Cardiac muscle cell (in vitro differentiated cells and primary cell): ENCODE measurements at regions not wholly inside any gene's neighbourhood (a gene's known extent, or its start where the extent isn't known, plus 50 kb on each side); places are given as distances from the start of the nearest gene placed in this dataset.

ENCODE experiments used
- DNase-seq, 2 donors: peaks; one replicate each; pipeline versions ENCODE4 v3.0.0 to v3.0.0-alpha.2; 2010 to 2017; ENCODE audit warnings: low read depth in 1 of 2, low spot score in 1 of 2
- H3K27ac ChIP-seq: fragments of 200-600 bp; sonication (generic); 2 replicates; pipeline ENCODE4 v1.5.1; 2016
- H3K27me3 ChIP-seq: fragments of 200-600 bp; sonication (generic); 2 replicates; pipeline ENCODE4 v1.6.0; 2016; ENCODE audit warnings: control low read depth
- H3K36me3 ChIP-seq: fragments of 200-600 bp; sonication (generic); 2 replicates; pipeline ENCODE4 v1.5.1; 2016; ENCODE audit warnings: control low read depth
- H3K4me1 ChIP-seq: fragments of 200-600 bp; sonication (generic); 2 replicates; pipeline ENCODE4 v1.8.1; 2017; ENCODE audit warnings: low read depth, mild to moderate bottlenecking, mixed run types
- H3K4me3 ChIP-seq: fragments of 200-600 bp; sonication (generic); 2 replicates; pipeline ENCODE4 v1.5.1; 2016; ENCODE audit warnings: mild to moderate bottlenecking
- H3K9me3 ChIP-seq: fragments of 200-600 bp; sonication (generic); 2 replicates; pipeline ENCODE4 v1.5.1; 2017; ENCODE audit warnings: low read depth, mild to moderate bottlenecking, control low read depth
- CTCF ChIP-seq: IDR thresholded peaks from 2 replicates; pipeline ENCODE4 v1.5.1; 2012; ENCODE audit warnings: low read depth, mild to moderate bottlenecking, low read length

DNA sequence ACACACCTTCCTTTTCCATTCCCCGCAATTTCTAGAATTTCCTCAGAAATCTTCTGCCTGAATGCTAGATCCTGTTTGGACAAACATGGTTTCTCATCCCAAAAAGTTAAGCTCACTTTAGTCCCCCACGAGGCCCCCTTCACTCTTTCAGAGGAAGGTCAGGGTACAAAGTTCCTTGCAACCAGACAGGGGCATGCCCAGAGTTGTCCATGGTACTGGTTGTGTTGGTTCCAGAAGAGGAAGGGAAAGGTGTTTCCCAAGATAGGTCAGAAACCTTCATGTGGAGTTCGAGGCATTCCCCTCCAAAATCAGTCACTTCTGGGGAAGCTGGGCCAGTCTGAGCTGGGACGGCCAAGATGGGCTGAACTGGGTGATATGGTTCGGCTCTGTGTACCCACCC, 167.6 kb upstream of the MAFB start:
- no peaks in the 10 kb centered on the region for H3K4me1 ChIP-seq
- no peak for TF ChIP-seq CTCF
- H3K4me3 ChIP-seq = no peak overlapping the region
- no peak overlapping the region for H3K27ac ChIP-seq
- H3K9me3 ChIP-seq = no peaks in the 10 kb centered on the region
- H3K36me3 ChIP-seq = no peaks in the 10 kb centered on the region
- H3K27me3 ChIP-seq = no peaks in the 10 kb centered on the region
- no peak for DNase-seq

- H3K27ac ChIP-seq = no peak overlapping the region
- no peak for TF ChIP-seq CTCF
- H3K4me3 ChIP-seq = no peak overlapping the region
- H3K36me3 ChIP-seq = no peaks in the 10 kb centered on the region
- no peaks in the 10 kb centered on the region for H3K9me3 ChIP-seq
- no peaks in the 10 kb centered on the region for H3K4me1 ChIP-seq
- no peaks in the 10 kb centered on the region for H3K27me3 ChIP-seq
- peak in 1 of 2 donors; percentile 81 for DNase-seq
These were observed 168.1 kb upstream of the TOP1 start for GRCh38 chr20:40860487-40860902.

GRCh38 chr20:40861427-40862008, 167.1 kb upstream of the TOP1 start:
- no peak for TF ChIP-seq CTCF
- no peak overlapping the region for H3K27ac ChIP-seq
- no peak overlapping the region for H3K4me3 ChIP-seq
- no peak for DNase-seq
- no peaks in the 10 kb centered on the region for H3K9me3 ChIP-seq
- H3K4me1 ChIP-seq = no peaks in the 10 kb centered on the region
- H3K27me3 ChIP-seq = no peaks in the 10 kb centered on the region
- no peaks in the 10 kb centered on the region for H3K36me3 ChIP-seq

DNA sequence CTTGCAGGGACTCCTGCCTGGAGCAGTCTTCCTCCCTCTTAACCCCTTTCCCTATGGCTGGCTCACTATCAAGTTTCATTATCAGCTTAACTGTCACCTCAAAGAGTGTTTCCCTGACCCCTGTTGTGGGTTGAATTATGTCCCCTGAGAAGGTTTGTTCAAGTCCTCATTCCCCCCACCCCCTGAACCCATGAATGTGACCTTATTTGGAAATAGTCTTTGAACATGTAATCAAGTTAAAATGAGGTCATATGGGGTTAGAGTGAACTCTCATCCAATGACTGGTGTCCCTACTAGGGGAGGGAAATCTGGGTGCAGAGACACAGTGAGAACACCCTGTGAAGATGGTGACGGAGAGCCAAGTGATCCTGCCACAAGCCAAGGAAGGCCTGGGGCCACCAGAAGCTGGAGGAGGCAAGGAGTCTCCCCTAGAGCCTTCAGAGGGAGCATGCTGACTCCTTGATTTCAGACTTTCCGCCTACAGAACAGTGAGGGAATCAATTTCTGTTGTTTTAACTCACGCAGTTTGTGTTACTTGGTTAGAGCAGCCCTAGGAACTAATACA, 165.2 kb upstream of the TOP1 start:
- H3K36me3 ChIP-seq = no peaks in the 10 kb centered on the region
- H3K27me3 ChIP-seq = no peaks in the 10 kb centered on the region
- no peak overlapping the region for H3K4me3 ChIP-seq
- H3K27ac ChIP-seq = no peak overlapping the region
- TF ChIP-seq CTCF = no peak
- H3K4me1 ChIP-seq = no peaks in the 10 kb centered on the region
- no peaks in the 10 kb centered on the region for H3K9me3 ChIP-seq
- DNase-seq = no peak

DNA sequence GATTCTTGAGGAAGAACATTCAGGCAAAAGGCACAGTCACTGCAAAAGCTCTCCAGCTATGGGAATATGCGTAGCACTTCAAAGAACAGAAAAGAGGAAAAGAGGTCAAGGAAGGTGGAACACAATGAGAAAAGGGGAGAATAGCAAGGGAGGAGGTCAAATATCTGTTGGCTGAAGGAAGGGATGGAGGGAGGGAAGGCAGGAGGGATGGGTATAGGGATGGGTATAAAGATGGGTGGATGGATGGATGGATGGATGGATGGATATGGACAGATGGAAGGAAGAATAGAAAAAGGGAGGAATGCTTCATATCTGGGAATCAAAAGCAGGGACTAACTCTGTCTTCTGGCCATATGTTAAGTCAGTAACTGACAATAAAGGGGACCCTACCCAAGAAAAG, 164.2 kb upstream of the TOP1 start:
- no peak for DNase-seq
- TF ChIP-seq CTCF = no peak
- no peaks in the 10 kb centered on the region for H3K27me3 ChIP-seq
- no peaks in the 10 kb centered on the region for H3K36me3 ChIP-seq
- H3K4me3 ChIP-seq = no peak overlapping the region
- H3K4me1 ChIP-seq = no peaks in the 10 kb centered on the region
- no peak overlapping the region for H3K27ac ChIP-seq
- H3K9me3 ChIP-seq = no peaks in the 10 kb centered on the region
